GM23338 (cell line): ENCODE measurements at regions not wholly inside any gene's neighbourhood (a gene's known extent, or its start where the extent isn't known, plus 50 kb on each side); places are given as distances from the start of the nearest gene placed in this dataset.

Experiments used
- ATAC-seq: fragments of 200-7000 bp; cut with Tn5 transposase; 3 replicates; pipeline ENCODE4 v1.9.1; 2020
- DNase-seq: peaks from one replicate; pipeline ENCODE4 v3.0.0-alpha.2; 2015; ENCODE audit warnings: low spot score
- H2AFZ ChIP-seq: fragments of 200-600 bp; sonication (generic); 2 replicates; pipeline ENCODE4 v1.8.0; 2016; ENCODE audit warnings: antibody characterized with exemption, mild to moderate bottlenecking, moderate library complexity
- H3F3A ChIP-seq: fragments of 200-600 bp; sonication (generic); replicated peaks from 2 replicates; pipeline ENCODE4 v1.8.0; 2017; ENCODE audit warnings: antibody characterized with exemption, mixed run types, low read depth
- H3K27ac ChIP-seq: fragments of 200-600 bp; sonication (generic); 2 replicates; pipeline ENCODE4 v1.6.1; 2016; ENCODE audit warnings: low read depth
- H3K27me3 ChIP-seq: fragments of 200-600 bp; sonication (generic); 2 replicates; pipeline ENCODE4 v1.8.0; 2016; ENCODE audit warnings: mild to moderate bottlenecking, mixed run types, moderate library complexity; ENCODE audit not compliant: insufficient read depth
- H3K36me3 ChIP-seq: fragments of 200-600 bp; sonication (generic); 2 replicates; pipeline ENCODE4 v1.8.0; 2016; ENCODE audit warnings: mild to moderate bottlenecking; ENCODE audit not compliant: insufficient read depth
- H3K4me1 ChIP-seq: fragments of 200-600 bp; sonication (generic); 2 replicates; pipeline ENCODE4 v1.8.0; 2016; ENCODE audit warnings: mild to moderate bottlenecking, moderate library complexity; ENCODE audit not compliant: insufficient read depth
- H3K4me2 ChIP-seq: fragments of 200-600 bp; sonication (generic); 2 replicates; pipeline ENCODE4 v1.7.1; 2017; ENCODE audit warnings: mixed run types
- H3K4me3 ChIP-seq: fragments of 200-600 bp; sonication (generic); 2 replicates; pipeline ENCODE4 v1.6.1; 2016; ENCODE audit warnings: mixed run types
- H3K79me2 ChIP-seq: fragments of 200-600 bp; sonication (generic); replicated peaks from 2 replicates; pipeline ENCODE4 v1.8.0; 2017; ENCODE audit warnings: mild to moderate bottlenecking; ENCODE audit not compliant: insufficient read depth
- H3K9me2 ChIP-seq: fragments of 200-600 bp; sonication (generic); 2 replicates; pipeline ENCODE4 v1.8.0; 2017; ENCODE audit not compliant: insufficient read depth
- H4K20me1 ChIP-seq: fragments of 200-600 bp; sonication (generic); replicated peaks from 2 replicates; pipeline ENCODE4 v1.8.0; 2017; ENCODE audit warnings: mild to moderate bottlenecking; ENCODE audit not compliant: insufficient read depth
- H3K27ac Mint-ChIP-seq: 2 replicates; pipeline ENCODE4 v1.8.0; 2020; ENCODE audit warnings: inconsistent platforms, mild to moderate bottlenecking, moderate library complexity, mixed read lengths
- H3K27me3 Mint-ChIP-seq: 3 replicates; pipeline ENCODE4 v1.8.0; 2022; ENCODE audit warnings: low read depth, mild to moderate bottlenecking, moderate library complexity, mixed read lengths, inconsistent platforms; ENCODE audit not compliant: insufficient read depth, poor library complexity
- H3K36me3 Mint-ChIP-seq: 3 replicates; pipeline ENCODE4 v1.8.0; 2021; ENCODE audit warnings: low read depth, mild to moderate bottlenecking, inconsistent platforms, moderate library complexity, mixed read lengths
- H3K4me1 Mint-ChIP-seq: 3 replicates; pipeline ENCODE4 v1.8.0; 2020; ENCODE audit warnings: mild to moderate bottlenecking, inconsistent platforms, mixed read lengths
- H3K4me3 Mint-ChIP-seq: 3 replicates; pipeline ENCODE4 v1.8.0; 2021; ENCODE audit warnings: moderate library complexity, mild to moderate bottlenecking, inconsistent platforms, mixed read lengths
- H3K9me3 Mint-ChIP-seq: 3 replicates; pipeline ENCODE4 v1.8.0; 2020; ENCODE audit warnings: moderate library complexity, mild to moderate bottlenecking, inconsistent platforms, mixed read lengths
- CREB1 ChIP-seq: fragments of 250-450 bp; sonication (Bioruptor Pico); IDR thresholded peaks from 2 replicates; pipeline ENCODE4 v1.5.0; 2020; ENCODE audit warnings: low read depth, mild to moderate bottlenecking, moderate library complexity
- EZH2 ChIP-seq: fragments of 200-600 bp; sonication (generic); IDR thresholded peaks from one replicate; pipeline ENCODE4 v1.8.0; 2017; ENCODE audit warnings: antibody characterized with exemption, mild to moderate bottlenecking, low read depth; ENCODE audit not compliant: unreplicated experiment
- EZH2phosphoT487 ChIP-seq: fragments of 200-600 bp; sonication (generic); IDR thresholded peaks from one replicate; pipeline ENCODE4 v1.8.1; 2018; ENCODE audit warnings: antibody characterized with exemption; ENCODE audit not compliant: unreplicated experiment
- JUNB ChIP-seq: IDR thresholded peaks from one replicate; pipeline ENCODE4 v1.6.1; 2016; ENCODE audit warnings: antibody characterized with exemption; ENCODE audit not compliant: unreplicated experiment
- NANOG ChIP-seq: IDR thresholded peaks from 2 replicates; pipeline ENCODE4 v1.6.1; 2016; ENCODE audit warnings: antibody characterized with exemption, borderline replicate concordance
- POLR2AphosphoS5 ChIP-seq: IDR thresholded peaks from 2 replicates; pipeline ENCODE4 v1.6.1; 2016; ENCODE audit warnings: antibody characterized with exemption, low read depth
- STAT1 ChIP-seq: IDR thresholded peaks from one replicate; pipeline ENCODE4 v1.6.1; 2016; ENCODE audit warnings: antibody characterized with exemption; ENCODE audit not compliant: unreplicated experiment
- ZNF114 ChIP-seq: fragments of 250-450 bp; sonication (Bioruptor Pico); IDR thresholded peaks from 2 replicates; pipeline ENCODE4 v1.5.0; 2020; ENCODE audit warnings: mild to moderate bottlenecking, moderate library complexity
- ZNF331 ChIP-seq: fragments of 250-450 bp; sonication (Bioruptor Pico); IDR thresholded peaks from 2 replicates; pipeline ENCODE4 v1.5.0; 2020; ENCODE audit warnings: low read depth, mild to moderate bottlenecking, moderate library complexity
- TF ChIP-seq, protein P1 (sequence below): IDR thresholded peaks from one replicate; pipeline ENCODE4 v1.6.1; 2018; ENCODE audit warnings: antibody characterized with exemption; ENCODE audit not compliant: unreplicated experiment
- TF ChIP-seq, protein P2 (sequence below): IDR thresholded peaks from 2 replicates; pipeline ENCODE4 v1.6.1; 2016; ENCODE audit warnings: antibody characterized with exemption
- TF ChIP-seq, protein P3 (sequence below): fragments of 250-450 bp; sonication (Bioruptor Pico); IDR thresholded peaks from 2 replicates; pipeline ENCODE4 v1.5.0; 2020; ENCODE audit warnings: mild to moderate bottlenecking, moderate library complexity
- TF ChIP-seq, protein P4 (sequence below), 2 experiments: fragments of 200-600 bp in 1 of 2; sonication (generic) in 1 of 2; conservative IDR thresholded peaks; 2 replicates each; pipeline versions ENCODE4 v1.5.1 to v1.6.1; 2016 to 2017; ENCODE audit warnings: antibody characterized with exemption in 2 of 2, low read depth in 2 of 2, mild to moderate bottlenecking in 2 of 2, moderate library complexity in 1 of 2

DNA sequence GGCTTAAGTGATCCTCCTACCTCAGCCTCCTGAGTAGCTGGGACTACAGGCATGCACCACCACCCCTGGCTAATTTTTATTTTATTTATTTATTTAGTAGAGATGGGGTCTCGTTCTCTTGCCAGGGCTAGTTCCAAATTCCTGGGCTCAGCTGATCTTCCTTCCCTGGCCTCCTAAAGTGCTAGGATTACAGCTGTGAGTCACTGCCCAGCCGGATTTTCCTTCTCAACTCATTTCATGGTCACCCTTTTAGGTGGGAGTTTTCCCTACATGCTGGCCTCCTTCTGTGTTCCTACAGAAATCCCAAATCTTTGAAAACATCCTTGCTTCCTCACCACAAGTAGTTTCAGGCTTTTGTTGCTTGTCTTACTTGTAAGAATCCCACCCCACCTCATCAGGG is 102.1 kb upstream of the SIAH1 start:
- ATAC-seq (no peak), DNase-seq (no peak)
- no peak overlapping the region for H3K4me3 Mint-ChIP-seq
- Histone ChIP-seq H3K79me2 (no peaks in the 10 kb centered on the region), H3K4me1 (no peaks in the 10 kb centered on the region), H3F3A (no peaks in the 10 kb centered on the region), H3K4me2 (no peak overlapping the region), H3K36me3 (no peaks in the 10 kb centered on the region), H3K27me3 (no peaks in the 10 kb centered on the region), H3K27ac (no peak overlapping the region), H3K9me2 (no peaks in the 10 kb centered on the region), H4K20me1 (no peaks in the 10 kb centered on the region), H3K4me3 (no peak overlapping the region), H2AFZ (no peak overlapping the region)
- no peaks in the 10 kb centered on the region for H3K4me1 Mint-ChIP-seq
- peaks cover 6% of the 10 kb centered on the region for H3K27me3 Mint-ChIP-seq
- H3K36me3 Mint-ChIP-seq = peaks cover 5% of the 10 kb centered on the region
- peaks cover 15% of the 10 kb centered on the region for H3K9me3 Mint-ChIP-seq
- TF ChIP-seq CREB1 (CRISPR knock-in tag) (no peak), ZNF331 (CRISPR knock-in tag) (no peak), JUNB (no peak), STAT1 (no peak), POLR2AphosphoS5 (no peak), NANOG (no peak), ZNF114 (no peak), EZH2phosphoT487 (no peak), EZH2 (no peak)
- TF ChIP-seq, protein P1, sequence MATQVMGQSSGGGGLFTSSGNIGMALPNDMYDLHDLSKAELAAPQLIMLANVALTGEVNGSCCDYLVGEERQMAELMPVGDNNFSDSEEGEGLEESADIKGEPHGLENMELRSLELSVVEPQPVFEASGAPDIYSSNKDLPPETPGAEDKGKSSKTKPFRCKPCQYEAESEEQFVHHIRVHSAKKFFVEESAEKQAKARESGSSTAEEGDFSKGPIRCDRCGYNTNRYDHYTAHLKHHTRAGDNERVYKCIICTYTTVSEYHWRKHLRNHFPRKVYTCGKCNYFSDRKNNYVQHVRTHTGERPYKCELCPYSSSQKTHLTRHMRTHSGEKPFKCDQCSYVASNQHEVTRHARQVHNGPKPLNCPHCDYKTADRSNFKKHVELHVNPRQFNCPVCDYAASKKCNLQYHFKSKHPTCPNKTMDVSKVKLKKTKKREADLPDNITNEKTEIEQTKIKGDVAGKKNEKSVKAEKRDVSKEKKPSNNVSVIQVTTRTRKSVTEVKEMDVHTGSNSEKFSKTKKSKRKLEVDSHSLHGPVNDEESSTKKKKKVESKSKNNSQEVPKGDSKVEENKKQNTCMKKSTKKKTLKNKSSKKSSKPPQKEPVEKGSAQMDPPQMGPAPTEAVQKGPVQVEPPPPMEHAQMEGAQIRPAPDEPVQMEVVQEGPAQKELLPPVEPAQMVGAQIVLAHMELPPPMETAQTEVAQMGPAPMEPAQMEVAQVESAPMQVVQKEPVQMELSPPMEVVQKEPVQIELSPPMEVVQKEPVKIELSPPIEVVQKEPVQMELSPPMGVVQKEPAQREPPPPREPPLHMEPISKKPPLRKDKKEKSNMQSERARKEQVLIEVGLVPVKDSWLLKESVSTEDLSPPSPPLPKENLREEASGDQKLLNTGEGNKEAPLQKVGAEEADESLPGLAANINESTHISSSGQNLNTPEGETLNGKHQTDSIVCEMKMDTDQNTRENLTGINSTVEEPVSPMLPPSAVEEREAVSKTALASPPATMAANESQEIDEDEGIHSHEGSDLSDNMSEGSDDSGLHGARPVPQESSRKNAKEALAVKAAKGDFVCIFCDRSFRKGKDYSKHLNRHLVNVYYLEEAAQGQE = no peak
- TF ChIP-seq, protein P2, sequence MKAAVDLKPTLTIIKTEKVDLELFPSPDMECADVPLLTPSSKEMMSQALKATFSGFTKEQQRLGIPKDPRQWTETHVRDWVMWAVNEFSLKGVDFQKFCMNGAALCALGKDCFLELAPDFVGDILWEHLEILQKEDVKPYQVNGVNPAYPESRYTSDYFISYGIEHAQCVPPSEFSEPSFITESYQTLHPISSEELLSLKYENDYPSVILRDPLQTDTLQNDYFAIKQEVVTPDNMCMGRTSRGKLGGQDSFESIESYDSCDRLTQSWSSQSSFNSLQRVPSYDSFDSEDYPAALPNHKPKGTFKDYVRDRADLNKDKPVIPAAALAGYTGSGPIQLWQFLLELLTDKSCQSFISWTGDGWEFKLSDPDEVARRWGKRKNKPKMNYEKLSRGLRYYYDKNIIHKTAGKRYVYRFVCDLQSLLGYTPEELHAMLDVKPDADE = no peak
- TF ChIP-seq, protein P3, sequence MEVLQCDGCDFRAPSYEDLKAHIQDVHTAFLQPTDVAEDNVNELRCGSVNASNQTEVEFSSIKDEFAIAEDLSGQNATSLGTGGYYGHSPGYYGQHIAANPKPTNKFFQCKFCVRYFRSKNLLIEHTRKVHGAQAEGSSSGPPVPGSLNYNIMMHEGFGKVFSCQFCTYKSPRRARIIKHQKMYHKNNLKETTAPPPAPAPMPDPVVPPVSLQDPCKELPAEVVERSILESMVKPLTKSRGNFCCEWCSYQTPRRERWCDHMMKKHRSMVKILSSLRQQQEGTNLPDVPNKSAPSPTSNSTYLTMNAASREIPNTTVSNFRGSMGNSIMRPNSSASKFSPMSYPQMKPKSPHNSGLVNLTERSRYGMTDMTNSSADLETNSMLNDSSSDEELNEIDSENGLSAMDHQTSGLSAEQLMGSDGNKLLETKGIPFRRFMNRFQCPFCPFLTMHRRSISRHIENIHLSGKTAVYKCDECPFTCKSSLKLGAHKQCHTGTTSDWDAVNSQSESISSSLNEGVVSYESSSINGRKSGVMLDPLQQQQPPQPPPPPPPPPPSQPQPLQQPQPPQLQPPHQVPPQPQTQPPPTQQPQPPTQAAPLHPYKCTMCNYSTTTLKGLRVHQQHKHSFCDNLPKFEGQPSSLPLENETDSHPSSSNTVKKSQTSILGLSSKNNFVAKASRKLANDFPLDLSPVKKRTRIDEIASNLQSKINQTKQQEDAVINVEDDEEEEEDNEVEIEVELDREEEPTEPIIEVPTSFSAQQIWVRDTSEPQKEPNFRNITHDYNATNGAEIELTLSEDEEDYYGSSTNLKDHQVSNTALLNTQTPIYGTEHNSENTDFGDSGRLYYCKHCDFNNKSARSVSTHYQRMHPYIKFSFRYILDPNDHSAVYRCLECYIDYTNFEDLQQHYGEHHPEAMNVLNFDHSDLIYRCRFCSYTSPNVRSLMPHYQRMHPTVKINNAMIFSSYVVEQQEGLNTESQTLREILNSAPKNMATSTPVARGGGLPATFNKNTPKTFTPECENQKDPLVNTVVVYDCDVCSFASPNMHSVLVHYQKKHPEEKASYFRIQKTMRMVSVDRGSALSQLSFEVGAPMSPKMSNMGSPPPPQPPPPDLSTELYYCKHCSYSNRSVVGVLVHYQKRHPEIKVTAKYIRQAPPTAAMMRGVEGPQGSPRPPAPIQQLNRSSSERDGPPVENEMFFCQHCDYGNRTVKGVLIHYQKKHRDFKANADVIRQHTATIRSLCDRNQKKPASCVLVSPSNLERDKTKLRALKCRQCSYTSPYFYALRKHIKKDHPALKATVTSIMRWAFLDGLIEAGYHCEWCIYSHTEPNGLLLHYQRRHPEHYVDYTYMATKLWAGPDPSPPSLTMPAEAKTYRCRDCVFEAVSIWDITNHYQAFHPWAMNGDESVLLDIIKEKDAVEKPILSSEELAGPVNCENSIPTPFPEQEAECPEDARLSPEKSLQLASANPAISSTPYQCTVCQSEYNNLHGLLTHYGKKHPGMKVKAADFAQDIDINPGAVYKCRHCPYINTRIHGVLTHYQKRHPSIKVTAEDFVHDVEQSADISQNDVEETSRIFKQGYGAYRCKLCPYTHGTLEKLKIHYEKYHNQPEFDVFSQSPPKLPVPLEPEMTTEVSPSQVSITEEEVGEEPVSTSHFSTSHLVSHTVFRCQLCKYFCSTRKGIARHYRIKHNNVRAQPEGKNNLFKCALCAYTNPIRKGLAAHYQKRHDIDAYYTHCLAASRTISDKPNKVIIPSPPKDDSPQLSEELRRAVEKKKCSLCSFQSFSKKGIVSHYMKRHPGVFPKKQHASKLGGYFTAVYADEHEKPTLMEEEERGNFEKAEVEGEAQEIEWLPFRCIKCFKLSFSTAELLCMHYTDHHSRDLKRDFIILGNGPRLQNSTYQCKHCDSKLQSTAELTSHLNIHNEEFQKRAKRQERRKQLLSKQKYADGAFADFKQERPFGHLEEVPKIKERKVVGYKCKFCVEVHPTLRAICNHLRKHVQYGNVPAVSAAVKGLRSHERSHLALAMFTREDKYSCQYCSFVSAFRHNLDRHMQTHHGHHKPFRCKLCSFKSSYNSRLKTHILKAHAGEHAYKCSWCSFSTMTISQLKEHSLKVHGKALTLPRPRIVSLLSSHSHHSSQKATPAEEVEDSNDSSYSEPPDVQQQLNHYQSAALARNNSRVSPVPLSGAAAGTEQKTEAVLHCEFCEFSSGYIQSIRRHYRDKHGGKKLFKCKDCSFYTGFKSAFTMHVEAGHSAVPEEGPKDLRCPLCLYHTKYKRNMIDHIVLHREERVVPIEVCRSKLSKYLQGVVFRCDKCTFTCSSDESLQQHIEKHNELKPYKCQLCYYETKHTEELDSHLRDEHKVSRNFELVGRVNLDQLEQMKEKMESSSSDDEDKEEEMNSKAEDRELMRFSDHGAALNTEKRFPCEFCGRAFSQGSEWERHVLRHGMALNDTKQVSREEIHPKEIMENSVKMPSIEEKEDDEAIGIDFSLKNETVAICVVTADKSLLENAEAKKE (CRISPR knock-in tag) = no peak
- TF ChIP-seq, protein P4, sequence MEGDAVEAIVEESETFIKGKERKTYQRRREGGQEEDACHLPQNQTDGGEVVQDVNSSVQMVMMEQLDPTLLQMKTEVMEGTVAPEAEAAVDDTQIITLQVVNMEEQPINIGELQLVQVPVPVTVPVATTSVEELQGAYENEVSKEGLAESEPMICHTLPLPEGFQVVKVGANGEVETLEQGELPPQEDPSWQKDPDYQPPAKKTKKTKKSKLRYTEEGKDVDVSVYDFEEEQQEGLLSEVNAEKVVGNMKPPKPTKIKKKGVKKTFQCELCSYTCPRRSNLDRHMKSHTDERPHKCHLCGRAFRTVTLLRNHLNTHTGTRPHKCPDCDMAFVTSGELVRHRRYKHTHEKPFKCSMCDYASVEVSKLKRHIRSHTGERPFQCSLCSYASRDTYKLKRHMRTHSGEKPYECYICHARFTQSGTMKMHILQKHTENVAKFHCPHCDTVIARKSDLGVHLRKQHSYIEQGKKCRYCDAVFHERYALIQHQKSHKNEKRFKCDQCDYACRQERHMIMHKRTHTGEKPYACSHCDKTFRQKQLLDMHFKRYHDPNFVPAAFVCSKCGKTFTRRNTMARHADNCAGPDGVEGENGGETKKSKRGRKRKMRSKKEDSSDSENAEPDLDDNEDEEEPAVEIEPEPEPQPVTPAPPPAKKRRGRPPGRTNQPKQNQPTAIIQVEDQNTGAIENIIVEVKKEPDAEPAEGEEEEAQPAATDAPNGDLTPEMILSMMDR (conservative IDR thresholded peaks at IDR 0.05; ENCODE audit: low read depth in 2 of 2) = no peak
- no peak overlapping the region for H3K27ac Mint-ChIP-seq
